Suppressor macrophage (primary cell): ENCODE measurements at regions not wholly inside any gene's neighbourhood (a gene's known extent, or its start where the extent isn't known, plus 50 kb on each side); places are given as distances from the start of the nearest gene placed in this dataset.

Experiments used
- DNase-seq, 4 experiments: peaks; one replicate each; pipeline ENCODE4 v3.0.0-alpha.2; 2020 to 2022

DNA sequence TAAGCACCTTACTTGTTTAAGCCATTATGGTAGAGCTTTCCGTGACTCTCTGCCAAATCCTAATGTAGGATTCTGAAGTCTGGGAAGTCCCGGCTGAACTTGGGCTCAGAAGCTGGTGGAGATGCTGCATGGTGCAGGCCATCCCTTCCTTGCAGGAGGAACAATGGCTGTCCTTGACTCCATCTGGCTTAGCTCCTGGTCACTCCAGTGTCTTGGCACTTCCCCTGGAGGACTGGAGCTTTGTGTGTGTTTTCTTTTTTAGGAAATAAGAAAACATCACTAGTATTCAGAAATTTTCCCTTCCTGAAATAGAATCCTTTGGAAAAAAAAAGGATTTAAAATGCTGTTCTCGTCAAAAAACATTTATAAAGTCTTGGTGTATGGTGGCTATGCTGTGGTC lies 209.3 kb upstream of the ROPN1 start:
- DNase-seq, result no peak

DNA sequence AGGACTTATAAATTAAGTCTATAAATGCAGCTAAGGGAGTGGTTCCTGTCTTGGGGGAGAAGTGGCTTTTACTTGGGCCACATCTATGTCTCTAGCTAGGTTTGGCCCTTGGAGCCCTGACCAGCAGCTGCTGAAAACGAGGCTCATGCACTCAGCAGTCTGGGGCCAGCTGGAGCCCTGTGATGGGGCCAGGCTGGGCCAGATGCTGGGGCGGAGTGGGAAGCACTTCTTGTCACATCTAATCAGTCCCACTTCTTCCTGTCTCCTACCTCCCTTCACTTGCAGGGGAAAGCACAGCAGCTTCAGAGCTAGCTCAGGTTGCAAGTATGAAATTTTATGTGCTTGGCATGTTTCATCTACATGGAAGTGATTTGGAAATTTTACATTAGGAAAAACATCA lies 209.9 kb upstream of the ROPN1 start:
- DNase-seq, result peak; percentile 3 to 39 (median 21)

DNA sequence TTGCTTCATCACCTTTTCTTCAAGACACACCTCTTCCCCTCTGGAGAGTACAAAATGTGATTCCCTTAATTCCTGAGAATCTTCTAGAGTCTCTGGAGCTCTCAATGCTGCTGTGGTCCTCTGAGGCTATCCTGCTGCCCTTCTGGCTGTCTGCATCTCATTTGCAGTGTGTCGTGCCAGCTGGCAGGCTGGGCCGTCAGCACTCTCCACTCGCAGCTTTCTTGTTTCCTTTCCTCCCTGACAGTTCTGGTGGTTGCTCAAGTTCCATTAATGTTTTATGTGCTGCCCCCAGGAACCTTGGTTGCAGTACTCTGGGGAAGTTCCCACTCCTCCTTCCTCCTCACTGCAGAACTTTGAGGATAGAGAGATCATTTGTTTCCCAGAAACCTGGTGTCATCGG lies 210.8 kb upstream of the ROPN1 start:
- no peak for DNase-seq

DNA sequence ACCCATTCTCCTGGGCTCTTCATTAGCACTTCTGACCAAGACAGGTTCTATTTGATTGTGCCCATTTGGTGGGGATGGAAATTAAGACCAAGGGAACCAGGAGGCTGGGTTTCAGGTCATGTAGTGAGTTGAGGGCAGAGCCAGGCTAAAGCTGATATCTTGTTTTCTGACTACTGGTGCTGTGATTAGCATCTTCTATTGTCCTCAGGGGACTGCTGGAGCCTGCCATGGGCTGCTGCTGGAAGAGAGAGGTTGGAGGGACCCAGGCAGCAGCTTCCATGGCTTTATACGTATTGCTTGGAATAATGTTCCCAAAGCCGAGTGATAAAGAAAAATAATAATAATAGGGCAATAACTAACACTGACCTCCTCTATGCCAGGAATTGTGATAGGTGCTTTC lies 211.4 kb upstream of the ROPN1 start:
- no peak for DNase-seq

DNA sequence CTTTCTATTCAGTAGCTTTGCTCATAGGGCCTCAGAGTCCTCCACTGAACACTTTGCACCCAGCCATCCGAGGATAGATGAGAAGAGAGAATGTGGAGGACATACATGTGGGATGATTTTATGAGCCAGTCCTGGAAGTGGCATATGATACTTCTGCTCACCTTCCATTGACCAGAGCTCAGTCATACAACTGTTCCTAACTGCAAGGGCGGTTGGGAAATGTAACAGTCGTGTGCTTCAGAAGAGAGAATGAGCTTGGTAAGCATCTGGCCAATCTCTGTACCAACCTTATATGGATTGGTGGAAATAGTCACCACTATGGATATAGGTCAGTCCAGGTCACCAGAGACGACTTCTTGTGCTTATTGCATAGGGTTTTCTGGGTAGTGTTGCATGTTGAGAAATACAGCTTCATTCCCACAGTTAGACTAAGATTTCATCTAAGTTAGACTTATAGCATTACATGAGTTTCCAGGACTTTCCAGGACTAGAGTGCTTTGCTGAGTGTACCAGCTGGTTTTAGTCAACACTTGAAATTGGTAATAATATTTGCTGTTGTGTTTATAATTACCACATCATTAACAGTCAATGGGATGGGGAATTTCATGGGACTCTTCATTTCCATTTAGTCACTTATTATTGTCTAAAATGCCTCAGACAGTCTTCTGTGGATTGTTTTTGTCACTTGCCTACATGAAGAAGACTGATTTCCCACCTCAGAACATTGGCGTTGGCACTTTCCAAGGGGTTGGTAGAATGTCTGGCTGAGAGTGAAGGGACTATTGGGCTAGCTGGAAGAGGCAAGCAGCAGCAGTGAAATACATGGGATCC lies 214.5 kb upstream of the ROPN1 start:
- DNase-seq, result no peak

DNA sequence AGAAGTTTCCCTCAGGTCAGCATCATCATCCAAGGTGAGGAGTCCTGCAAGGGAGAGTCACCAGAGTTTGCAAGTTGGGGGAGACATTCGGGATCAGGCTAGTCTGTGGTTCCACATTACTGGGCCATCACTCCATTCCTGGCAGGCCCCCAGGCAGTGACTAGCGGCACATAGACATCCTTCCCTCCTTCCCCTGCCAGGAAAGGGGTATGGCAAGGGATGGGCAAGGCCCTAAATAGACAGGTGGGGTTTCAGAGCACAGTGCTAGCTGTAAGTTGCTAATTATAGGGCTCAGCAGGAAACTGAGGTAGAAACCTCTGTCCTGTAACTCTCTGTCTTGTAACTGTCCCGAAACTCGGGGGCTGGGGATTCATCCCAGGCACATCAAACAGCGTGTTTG lies 215.2 kb upstream of the ROPN1 start:
- no peak for DNase-seq

DNA sequence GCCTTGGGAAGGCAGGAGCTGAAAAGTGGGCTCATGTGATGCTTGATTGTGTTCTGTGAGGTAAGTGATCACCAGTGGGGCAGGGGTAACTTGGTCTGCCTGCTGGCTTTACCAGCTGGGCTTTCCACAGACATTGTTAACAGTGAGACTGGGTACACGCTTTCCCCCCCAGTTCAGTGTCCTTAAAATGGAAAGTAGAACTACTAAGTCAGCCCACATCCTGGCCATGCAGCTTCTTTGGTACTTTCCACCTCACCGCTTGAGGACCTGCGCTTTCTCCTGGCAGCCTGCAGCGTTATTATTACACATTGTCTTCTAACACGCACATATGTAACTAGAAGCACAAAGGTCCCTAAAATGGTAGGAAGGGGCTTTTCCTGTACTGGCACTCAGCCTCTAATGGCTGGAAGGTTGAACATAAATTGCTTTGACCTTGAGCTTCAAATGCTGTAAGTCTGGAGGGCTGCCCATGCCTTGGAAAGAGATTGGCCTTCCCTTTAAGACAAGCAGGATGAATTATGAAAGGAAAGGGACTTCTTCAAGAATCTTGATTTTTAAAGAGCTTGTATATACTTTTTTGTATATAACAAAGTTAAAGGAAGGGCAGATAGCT lies 216.1 kb upstream of the ROPN1 start:
- DNase-seq, result no peak

DNA sequence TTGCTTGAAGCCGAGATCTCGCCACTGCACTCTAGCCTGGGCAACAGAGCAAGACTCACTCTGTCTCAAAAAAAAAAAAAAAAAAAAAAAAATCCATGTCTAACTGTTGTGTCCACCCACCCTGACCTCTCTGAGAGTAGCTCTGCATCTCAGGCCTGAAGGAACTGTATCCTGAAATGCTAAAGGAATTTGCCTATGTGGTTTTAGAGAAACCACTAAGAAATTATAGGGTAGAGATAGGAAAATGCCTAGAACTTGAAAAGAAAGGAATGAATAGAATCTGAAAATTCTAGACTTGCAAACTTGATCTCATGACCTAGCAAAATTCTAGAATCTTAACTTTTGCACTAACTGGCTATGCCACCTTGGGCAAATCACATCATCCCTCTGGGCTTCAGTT lies 217.5 kb upstream of the ROPN1 start:
- DNase-seq, result no peak

DNA sequence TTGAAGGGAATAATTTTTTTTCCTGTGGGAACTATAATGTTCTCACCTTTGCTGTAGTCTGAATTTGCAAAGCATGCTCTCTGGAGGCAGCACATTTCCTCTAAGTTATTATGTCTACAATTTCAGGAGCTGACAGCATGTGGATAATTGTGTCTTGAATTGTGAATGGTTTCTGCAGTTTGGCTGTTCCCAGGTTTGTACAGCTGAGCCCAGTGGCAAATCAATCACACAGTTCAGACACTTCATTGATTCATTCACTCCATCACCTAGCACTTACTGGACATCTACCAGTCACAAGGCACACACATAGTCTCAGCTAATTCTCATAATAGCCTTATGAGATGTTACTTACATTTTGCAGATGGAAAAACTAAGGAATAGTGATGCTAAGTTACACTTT lies 219.0 kb upstream of the ROPN1 start:
- DNase-seq, result no peak

DNA sequence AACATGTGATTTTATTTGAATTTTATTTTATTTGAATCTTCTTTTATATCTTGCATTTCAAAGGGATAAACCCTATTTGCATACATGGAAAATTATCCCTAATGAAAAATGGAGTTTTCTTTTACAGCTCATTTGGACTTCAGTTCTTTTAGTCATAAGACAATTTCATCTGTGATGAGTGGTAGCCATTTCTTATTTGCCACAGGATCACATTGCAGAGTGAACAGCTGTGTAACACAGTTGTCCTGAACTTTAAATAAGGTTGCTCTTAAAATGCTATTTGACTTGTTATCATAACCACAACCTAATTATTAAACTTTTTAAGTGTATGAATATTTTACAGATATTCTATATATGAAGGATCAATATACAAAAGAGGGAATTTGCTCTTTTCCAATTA lies 221.7 kb upstream of the ROPN1 start:
- DNase-seq, result no peak

DNA sequence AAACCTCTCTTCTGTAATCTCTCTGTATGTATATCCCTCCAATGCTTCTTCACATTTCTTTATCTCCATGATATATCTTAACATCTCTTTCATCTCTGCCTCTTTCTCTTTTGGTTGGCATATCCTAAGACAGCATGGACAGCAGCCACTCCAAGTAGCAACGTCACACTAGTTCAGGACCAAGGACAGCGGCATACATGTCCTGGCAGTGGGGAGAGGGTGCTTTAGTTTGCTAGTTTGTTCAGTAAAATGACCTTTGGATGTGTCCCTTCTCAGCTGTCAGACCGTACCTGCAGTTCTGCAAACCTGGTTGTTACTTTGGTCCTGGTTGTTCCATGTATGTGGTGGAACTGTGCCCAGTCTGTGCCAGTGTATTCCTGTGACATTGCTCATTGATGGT lies 225.6 kb upstream of the ROPN1 start:
- DNase-seq, result peak; percentile 52 to 63 (median 60)

DNA sequence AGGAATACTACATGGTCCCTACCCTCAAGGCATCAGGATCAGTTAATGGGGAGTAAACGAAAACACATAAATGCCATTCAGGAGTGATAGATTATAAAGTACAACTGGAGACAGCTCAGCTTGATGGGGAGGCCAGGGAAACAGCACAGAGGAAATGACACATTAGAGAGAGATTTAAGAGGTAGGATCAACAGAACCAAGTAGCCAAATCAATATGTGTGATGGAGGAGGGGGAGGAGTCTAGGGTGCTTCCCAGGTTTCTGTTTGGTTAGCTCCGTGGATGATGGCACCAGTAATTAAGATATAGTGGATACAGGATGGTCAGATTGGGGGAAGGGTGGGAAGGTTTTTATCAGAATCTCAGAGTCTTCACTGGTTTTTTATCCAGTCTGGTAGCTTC lies 229.5 kb upstream of the ROPN1 start:
- no peak for DNase-seq

DNA sequence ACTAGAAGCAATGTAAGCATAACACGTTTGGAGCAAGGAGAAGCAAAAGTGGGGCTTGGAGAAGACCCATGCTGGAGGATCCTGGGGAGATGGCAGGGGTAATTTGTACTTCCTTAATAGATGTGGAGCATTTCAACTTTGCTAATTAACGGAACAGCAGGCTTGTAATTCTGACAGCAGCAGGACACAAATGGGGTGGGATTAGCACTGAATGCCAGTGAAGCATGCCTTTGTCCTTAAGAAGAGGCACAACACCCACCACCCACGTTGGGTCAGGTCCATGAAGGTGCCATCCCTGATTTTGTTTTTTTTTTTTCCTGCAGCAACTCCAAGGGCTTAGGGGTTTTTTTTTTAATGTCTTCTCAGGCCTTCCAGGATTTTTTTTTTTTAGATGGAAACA lies 231.9 kb upstream of the ROPN1 start:
- DNase-seq, result no peak

DNA sequence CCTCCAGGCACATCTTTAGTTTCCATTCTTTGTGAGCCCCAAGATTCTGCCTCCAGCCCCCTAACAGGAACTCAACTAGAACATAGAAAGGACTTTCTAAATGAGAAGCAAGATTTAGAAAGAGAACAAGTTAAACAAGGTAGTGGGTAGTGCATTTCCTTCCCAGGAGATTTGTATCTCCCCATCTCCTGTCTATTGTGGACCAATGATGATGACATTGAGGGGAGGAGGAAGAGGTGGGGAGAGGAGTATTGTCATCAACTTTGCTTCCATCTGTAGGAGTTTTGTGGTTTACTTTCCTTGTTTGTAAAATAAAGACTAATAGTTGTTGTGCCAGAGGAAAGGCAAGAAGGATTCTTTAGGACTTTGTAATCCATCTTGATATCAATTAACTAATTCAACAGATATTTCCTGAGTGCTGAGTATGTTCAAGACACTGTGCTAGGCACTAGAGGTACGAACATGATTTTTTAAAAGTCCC lies 235.3 kb upstream of the ROPN1 start:
- DNase-seq, result no peak

DNA sequence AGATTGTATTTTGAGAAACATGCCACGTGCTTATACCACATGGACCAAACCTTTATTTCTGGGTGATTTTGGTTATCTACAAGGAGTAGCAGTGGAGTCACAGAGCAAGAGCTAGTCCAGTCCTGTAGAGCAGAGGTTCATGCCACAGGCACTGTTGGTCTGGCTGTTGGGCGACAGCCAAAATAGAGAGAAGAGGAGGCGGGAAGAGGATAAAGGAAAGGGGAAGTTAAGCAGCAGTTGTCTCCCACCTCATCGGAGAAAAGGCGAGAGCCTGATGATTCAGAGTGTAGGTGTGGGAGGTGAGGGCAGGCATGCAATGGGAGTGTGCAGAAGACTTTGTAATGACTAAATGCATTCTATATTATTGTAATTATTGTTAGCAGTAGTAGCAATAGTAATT lies 237.5 kb upstream of the ROPN1 start:
- peak; percentile 10 to 52 (median 38) for DNase-seq

DNA sequence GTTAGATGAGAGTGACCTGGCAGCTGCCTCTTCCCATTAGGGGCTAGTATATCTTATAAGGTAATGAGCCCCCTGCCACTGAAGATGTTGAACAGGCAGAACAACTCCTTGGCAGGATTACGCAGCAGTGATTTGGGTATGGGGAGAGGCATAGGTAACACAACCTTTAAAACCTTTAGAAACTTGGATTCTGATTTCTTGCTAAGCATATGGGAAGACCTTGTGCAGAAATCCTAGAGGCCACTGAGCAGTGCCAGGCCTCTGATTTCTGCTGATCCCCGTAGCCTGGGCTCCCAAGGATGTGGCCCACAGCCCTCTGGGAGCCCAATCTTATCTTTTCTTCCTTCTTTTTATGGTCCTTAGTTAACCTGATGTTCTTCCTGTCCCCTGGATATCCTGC lies 237.9 kb upstream of the ROPN1 start:
- no peak for DNase-seq

DNA sequence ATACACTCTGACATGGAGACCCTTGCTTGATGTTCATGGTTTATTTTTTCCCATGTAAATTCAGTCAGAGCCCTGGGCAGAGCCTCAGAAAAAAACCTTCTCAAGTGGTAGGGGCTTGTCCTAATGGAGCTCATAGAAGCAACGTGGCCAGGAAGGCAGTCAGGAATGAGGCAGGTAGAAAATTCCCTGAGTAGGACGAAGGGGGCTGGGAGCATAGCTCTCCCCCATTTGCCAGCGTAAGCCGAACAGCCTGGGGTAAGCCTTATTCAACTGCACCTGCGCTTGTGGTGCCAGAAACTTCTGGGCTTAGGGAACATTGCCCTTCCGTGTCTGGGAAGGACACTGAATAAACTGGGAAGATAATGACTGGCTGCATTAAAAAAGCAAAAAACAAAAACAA lies 238.5 kb upstream of the ROPN1 start:
- no peak for DNase-seq

DNA sequence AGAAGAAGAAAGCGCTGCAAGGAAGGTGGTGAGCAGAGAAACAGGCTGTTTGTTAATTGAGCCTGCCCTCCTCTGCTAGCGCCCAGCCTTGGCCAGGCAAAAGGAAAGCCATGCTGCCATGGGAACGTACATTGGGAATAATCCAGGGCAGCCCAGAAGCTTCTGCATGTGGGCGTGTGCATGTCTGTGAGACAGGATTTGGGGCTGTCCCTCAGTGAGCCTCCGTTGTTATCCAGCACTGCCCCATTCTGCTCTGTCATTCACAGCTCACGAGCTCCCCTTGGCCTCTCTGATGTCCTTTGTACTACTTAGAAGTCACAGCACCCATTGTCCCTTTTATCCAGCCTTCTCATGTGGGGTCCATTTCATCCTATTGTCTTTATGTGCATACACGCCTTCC lies 239.1 kb upstream of the ROPN1 start:
- DNase-seq, result no peak

DNA sequence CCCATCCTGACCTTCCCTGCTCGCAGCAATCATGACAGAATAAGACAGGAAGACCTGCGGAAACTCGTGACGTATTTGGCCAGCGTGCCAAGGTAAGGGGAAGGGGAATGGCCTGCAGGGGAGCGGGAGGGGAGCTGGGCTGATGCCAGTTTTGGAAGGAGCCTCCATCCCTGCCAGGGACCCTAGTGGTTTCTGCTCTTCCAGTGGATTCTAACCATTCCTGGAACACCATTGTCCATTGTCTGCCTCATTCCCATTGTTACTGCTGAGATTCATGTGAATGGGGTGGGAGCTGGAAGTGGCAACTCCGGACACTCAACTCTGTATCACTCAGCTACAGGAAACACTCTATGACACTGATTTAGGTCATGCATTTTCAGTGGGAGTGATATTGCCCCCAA lies 242.9 kb upstream of the ROPN1 start:
- no peak for DNase-seq

DNA sequence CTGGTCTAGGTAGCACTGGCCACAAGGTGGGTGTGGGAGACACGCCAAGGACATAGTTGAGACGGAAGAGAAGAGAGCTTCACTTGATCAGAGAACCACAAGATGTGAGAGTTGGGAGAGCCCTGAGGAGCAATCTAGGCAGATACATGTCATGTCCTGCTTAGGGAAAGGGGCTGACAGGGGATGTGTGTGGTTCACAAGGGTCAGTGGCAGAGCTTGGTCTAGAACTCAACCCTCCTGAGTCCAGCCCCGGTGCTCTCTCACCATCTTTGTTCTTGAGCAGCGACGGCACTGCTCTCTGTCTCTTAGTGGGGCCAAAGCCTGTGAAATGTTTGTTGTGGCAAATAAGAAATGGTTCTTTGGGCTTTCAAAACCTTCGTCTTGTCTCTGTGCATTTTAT lies 243.5 kb upstream of the ROPN1 start:
- no peak for DNase-seq

DNA sequence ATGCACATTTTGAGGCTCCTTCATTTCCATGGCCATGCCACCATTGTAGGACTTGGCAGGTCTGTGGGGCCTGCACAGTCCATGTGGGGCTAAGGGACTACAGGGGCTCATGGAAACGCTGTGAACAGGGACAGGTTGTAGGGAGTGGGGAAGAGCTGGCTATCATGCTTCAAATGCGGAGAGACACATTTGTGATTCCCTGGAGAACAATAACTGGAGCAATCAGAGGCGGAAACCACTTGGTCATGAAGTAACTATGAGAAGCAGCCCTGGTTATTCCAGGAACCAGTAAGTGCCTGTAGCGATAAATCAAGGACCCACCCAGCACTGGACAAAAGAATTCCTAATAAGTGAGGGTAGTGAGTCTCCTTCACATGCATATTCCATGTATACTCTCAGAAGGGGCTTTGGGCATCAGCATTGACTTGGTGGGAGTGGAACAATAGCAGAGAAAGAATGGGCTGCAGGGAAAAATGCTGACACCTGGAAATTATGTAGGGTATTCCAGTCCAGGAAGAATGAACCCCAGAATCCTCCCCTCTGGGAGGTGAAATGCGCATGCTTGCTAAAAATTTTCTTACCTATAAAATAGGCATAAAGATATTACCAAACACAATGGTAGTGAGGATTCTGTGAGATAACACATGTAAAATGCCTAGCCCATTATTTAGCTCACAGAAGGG lies 251.4 kb upstream of the ROPN1 start:
- DNase-seq, result no peak

DNA sequence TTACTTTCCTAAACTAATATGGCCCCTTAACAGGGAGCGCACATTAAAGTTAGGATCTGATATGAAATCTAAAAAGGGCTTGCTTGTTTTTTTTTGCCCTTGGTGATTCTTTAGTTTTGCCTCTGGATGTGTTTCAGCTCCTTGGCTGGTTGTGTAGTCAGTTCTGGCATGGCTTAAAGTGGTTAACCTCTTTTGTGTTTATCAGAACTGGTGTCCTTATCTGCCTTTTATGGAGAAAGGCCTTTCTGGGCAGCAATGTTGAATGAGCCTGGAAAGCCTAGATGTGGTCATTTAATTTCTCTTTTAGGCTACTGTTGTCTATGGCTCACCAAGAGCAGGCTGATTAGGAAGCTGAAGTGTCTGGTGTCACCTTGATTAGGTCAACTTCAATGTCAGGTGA lies 254.5 kb upstream of the ROPN1 start:
- no peak for DNase-seq

DNA sequence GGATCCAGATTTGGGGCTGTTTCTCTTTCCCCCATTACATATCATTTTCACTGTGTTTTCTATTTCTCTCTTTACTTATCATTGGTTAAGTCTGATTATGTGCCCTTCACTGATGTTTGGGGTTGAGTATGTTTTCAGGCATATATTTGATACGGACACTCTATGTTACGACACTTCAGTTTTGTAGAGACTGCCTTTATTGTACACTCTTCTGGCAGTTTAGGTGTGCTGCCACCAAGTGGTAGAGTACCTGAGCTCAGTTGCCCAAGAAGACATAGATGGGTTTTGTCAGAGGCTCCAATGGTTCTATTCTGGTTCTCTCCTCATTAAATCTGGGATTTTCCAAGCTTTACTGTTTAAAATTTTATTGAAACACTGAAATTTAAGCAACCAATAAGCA lies 255.0 kb upstream of the ROPN1 start:
- peak in 1 of 4 experiments; percentile 12 for DNase-seq

DNA sequence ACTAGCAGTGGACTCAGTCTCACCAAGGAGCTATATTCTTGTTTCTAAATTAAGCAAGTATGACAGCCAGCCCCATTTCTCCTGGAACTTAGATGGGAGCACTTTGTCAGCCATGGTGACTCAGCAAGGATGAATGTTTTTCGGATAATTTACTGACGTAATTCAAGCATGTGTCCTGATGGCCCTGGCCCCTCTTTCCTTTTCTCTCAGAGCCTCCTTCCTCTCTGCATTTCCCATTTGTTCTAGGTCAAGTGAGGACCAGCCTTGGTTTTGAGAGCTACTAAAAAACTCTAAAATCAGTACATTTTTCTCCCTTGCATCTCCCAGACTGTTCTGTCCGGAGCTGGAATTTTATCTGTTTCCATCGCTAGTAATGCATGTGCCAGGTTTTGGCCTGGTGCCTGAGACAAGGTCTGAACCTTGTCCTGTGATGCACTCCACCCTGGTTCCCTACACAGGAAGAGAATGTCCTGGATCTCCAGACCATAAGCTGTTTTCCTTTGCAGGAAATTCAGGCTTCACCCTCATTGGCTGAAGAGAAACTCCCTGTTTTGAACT lies 256.6 kb upstream of the ROPN1 start:
- peak in 3 of 4 experiments; percentile 21 to 47 (median 41) for DNase-seq
